Natural killer cell treated with Interleukin-12 subunit alpha and Interleukin-12 subunit beta and Interleukin-15 and Interleukin-18, amount 100 ng/mL, for 72 hours (primary cell): ENCODE measurements at regions not wholly inside any gene's neighbourhood (a gene's known extent, or its start where the extent isn't known, plus 50 kb on each side); places are given as distances from the start of the nearest gene placed in this dataset.
"Not testable (repeated sequence)": the region's sequence is repeated elsewhere in the genome, so short reads cannot be mapped to it uniquely, and the experiment has no call there.

Experiments
- ATAC-seq, 2 donors: fragments of 150-1000 bp; cut with Tn5 transposase in 1 of 2; sonication (Bioruptor Pico), chemical (Tn5 transposase) in 1 of 2; 2 replicates each; pipeline ENCODE4 v1.10.0; 2021
- DNase-seq: peaks from one replicate; pipeline ENCODE4 v3.0.0; 2022; ENCODE audit warnings: low spot score
- H3K27ac Mint-ChIP-seq, 2 donors: 1 replicate in 1 of 2; 2 replicates in 1 of 2; pipeline ENCODE4 v1.8.0; 2022; ENCODE audit warnings: mixed read lengths in 2 of 2, mild to moderate bottlenecking in 1 of 2, moderate library complexity in 1 of 2
- H3K27me3 Mint-ChIP-seq, 2 donors: 1 replicate in 1 of 2; 2 replicates in 1 of 2; pipeline ENCODE4 v1.8.0; 2022; ENCODE audit warnings: mixed read lengths in 2 of 2
- H3K36me3 Mint-ChIP-seq: one replicate; pipeline ENCODE4 v1.8.0; 2022; ENCODE audit warnings: mixed read lengths
- H3K4me1 Mint-ChIP-seq, 2 donors: 1 replicate in 1 of 2; 2 replicates in 1 of 2; pipeline ENCODE4 v1.8.0; 2022; ENCODE audit warnings: low read depth in 2 of 2, mixed read lengths in 2 of 2, mild to moderate bottlenecking in 1 of 2
- H3K4me3 Mint-ChIP-seq: one replicate; pipeline ENCODE4 v1.8.0; 2022; ENCODE audit warnings: mixed read lengths
- H3K9me3 Mint-ChIP-seq: 2 replicates; pipeline ENCODE4 v1.8.0; 2022; ENCODE audit warnings: mixed read lengths

- H3K4me3 Mint-ChIP-seq = no peak overlapping the region
- ATAC-seq (no peak), DNase-seq (no peak)
- no peak overlapping the region for H3K27ac Mint-ChIP-seq
- H3K36me3 Mint-ChIP-seq = no peaks in the 10 kb centered on the region
- H3K4me1 Mint-ChIP-seq = no peaks in the 10 kb centered on the region
- H3K27me3 Mint-ChIP-seq = peaks cover 4 to 6% of the 10 kb centered on the region in 2 donors
- no peaks in the 10 kb centered on the region for H3K9me3 Mint-ChIP-seq
Observed at GRCh38 chr11:110514967-110515366, 85.2 kb downstream of the FDX1 start.

- H3K36me3 Mint-ChIP-seq, H3K27me3 Mint-ChIP-seq, H3K4me3 Mint-ChIP-seq, H3K27ac Mint-ChIP-seq, H3K4me1 Mint-ChIP-seq, H3K9me3 Mint-ChIP-seq, ATAC-seq, DNase-seq: not testable (repeated sequence)
Observed at GRCh38 chr11:110517381-110517780, 87.6 kb downstream of the FDX1 start.

GRCh38 chr11:110518809-110519514 lies 89.2 kb downstream of the FDX1 start:
- peaks cover 10 to 13% of the 10 kb centered on the region in 2 donors for H3K4me1 Mint-ChIP-seq
- ATAC-seq (no peak), DNase-seq (no peak)
- H3K36me3 Mint-ChIP-seq = no peaks in the 10 kb centered on the region
- peaks cover 3% of the 10 kb centered on the region for H3K9me3 Mint-ChIP-seq
- H3K27ac Mint-ChIP-seq = no peak overlapping the region
- no peaks in the 10 kb centered on the region for H3K27me3 Mint-ChIP-seq
- H3K4me3 Mint-ChIP-seq = no peak overlapping the region

- Mint-ChIP-seq H3K4me1 (peaks cover 15 to 21% of the 10 kb centered on the region in 2 donors), H3K27me3 (no peaks in the 10 kb centered on the region), H3K27ac (no peak overlapping the region), H3K9me3 (peaks cover 3% of the 10 kb centered on the region), H3K36me3 (no peaks in the 10 kb centered on the region), H3K4me3 (no peak overlapping the region)
- DNase-seq (no peak), ATAC-seq (no peak)
Observed at GRCh38 chr11:110519796-110520195, 90.0 kb downstream of the FDX1 start.

- DNase-seq (no peak), ATAC-seq (no peak)
- Mint-ChIP-seq H3K27ac (peak overlapping the region; percentile 39 to 87), H3K27me3 (no peaks in the 10 kb centered on the region), H3K36me3 (no peaks in the 10 kb centered on the region), H3K4me3 (peak overlapping the region; percentile 25), H3K4me1 (peaks cover 24 to 30% of the 10 kb centered on the region in 2 donors), H3K9me3 (peaks cover 3% of the 10 kb centered on the region)
Observed at GRCh38 chr11:110522471-110522870, 92.7 kb downstream of the FDX1 start.

GRCh38 chr11:110524238-110524637 lies 94.5 kb downstream of the FDX1 start:
- H3K27ac Mint-ChIP-seq = peak overlapping the region; percentile 26 to 38
- DNase-seq (no peak), ATAC-seq (peak; percentile 70 to 81)
- peaks cover 24 to 35% of the 10 kb centered on the region in 2 donors for H3K4me1 Mint-ChIP-seq
- no peak overlapping the region for H3K4me3 Mint-ChIP-seq
- H3K27me3 Mint-ChIP-seq = no peaks in the 10 kb centered on the region
- H3K36me3 Mint-ChIP-seq = peaks cover 13% of the 10 kb centered on the region
- peaks cover 5% of the 10 kb centered on the region for H3K9me3 Mint-ChIP-seq

- peaks cover 24 to 35% of the 10 kb centered on the region in 2 donors for H3K4me1 Mint-ChIP-seq
- no peak for DNase-seq
- H3K36me3 Mint-ChIP-seq = peaks cover 14% of the 10 kb centered on the region
- H3K4me3 Mint-ChIP-seq = no peak overlapping the region
- no peaks in the 10 kb centered on the region for H3K27me3 Mint-ChIP-seq
- H3K9me3 Mint-ChIP-seq = peaks cover 9% of the 10 kb centered on the region
- no peak overlapping the region for H3K27ac Mint-ChIP-seq
- ATAC-seq = peak; percentile 12 to 14
Observed at GRCh38 chr11:110525883-110526282, 96.1 kb downstream of the FDX1 start.

- ATAC-seq (peak in 1 of 2 donors; percentile 52), DNase-seq (no peak)
- Mint-ChIP-seq H3K36me3 (peaks cover 14% of the 10 kb centered on the region), H3K4me1 (peaks cover 24 to 35% of the 10 kb centered on the region in 2 donors), H3K27ac (no peak overlapping the region), H3K9me3 (peaks cover 9% of the 10 kb centered on the region), H3K4me3 (peak overlapping the region; percentile 11), H3K27me3 (no peaks in the 10 kb centered on the region)
Observed at GRCh38 chr11:110526323-110526722, 96.6 kb downstream of the FDX1 start.
